Activated CD4-positive, CD25-positive, alpha-beta regulatory T cell treated with anti-CD3 and anti-CD28 coated beads, Interleukin-2, amount 50 U/mL, for 24 hours (primary cell): ENCODE measurements at regions not wholly inside any gene's neighbourhood (a gene's known extent, or its start where the extent isn't known, plus 50 kb on each side); places are given as distances from the start of the nearest gene placed in this dataset.
"Not testable (repeated sequence)": the region's sequence is repeated elsewhere in the genome, so short reads cannot be mapped to it uniquely, and the experiment has no call there.

ENCODE experiments used
- ATAC-seq, 2 donors: fragments of 150-1000 bp; cut with Tn5 transposase; one replicate each; pipeline ENCODE4 v1.10.0; 2021; ENCODE audit warnings: mild to moderate bottlenecking in 1 of 2, moderate library complexity in 1 of 2

DNA sequence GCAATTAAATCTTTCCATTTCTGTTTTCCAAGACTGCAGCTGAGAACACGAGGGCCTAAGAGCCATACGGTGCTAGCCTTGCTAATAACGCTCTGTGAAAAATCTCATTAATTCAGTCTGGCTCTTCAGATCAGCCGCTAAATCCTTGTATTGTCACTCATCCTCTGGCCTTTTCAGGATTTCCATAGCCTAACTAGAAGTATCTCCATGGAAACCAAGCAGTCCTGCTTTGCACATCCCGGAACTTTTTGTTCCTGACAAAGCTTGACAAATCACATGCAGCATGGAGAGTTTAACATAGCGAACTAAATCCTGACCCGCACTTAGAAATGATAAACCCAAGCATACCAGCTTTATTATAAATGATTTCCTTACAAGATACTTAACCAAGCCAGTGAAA lies 383.7 kb downstream of the CD83 start:
- no peak for ATAC-seq

DNA sequence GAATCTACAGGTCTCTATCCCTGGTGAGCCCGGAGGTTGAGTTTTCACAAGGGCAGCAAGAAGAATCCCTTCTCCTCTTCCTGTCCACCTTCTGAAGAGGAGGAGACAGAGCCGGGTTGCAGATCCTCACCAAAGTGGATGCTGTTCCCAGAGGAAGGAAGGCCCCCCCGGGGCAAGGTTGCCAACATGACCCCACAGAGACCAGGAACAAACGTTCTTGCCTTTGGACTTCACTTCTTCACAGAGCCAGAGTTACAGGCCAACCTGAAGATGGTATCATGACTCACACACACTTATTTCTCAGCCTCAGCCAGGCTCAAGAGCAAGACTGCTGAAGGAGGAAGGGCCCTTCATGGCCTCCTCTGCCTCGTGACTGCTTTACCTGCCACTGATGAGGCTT lies 384.3 kb downstream of the CD83 start:
- ATAC-seq: no peak

DNA sequence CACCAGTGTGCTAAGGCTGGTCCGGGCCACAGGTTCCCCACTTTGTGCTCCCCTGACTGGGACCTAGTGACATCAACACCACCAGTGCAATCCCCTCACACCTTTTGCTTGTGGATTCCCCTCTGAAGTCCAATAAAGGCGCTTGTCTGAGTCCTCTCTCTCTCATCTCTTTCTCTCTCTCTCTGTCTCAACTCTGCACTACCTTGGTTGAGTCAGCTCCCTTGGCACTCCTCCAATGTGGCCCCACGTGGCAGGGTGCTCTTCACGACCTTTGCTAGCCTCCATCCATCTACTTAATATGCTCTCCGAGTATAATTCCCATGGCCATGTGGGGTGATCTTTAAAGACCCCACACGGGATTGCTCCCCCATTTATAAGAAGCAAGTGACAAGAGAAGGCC lies 385.0 kb downstream of the CD83 start:
- no peak for ATAC-seq

DNA sequence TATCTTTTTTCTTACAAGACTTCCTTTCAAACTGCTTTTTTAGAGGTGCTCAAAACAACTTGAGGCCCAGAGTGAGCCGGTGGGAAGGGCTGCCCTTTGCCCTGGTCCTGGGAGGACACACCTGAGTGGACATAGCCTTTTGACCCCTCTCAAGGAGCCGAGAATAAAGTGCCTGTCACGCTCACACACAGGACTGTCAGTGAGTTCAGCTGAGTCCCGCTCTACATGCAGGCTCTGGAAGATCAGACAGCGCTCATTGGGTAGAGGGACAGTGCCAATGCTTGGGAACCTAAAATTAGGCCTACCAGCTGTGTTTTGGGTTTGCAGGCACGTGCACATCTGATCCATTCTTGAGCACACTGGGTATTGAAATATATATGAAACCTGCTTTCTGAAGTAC lies 387.8 kb downstream of the CD83 start:
- ATAC-seq: no peak

DNA sequence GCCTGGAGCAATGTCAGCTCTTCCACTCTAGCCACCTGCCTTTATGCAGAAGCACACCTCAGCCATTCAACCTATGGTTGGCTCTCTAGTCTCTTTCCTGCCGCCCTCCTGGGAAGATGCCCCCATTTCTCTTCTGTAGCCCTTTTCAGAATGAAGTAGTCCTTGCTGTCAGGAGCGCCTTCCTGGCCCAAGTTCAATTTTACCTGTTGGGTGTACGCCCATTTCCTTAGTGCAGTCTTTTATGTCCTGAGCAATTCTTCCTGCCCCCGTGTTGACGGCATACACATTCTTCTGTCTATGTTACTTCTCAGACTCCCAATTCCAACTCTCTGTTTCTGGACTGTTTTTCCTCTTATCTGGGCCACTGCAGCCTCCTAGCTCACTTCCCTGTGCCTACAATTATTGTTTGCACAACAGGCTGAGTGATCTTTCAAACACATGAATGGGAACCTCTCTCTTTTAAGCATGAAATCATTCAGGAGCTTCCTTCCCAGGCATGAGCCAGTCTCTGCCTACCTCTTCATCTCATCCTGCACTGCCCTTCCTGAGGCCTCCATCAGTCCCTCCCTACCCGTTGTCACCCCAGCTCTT lies 389.2 kb downstream of the CD83 start:
- ATAC-seq: no peak

DNA sequence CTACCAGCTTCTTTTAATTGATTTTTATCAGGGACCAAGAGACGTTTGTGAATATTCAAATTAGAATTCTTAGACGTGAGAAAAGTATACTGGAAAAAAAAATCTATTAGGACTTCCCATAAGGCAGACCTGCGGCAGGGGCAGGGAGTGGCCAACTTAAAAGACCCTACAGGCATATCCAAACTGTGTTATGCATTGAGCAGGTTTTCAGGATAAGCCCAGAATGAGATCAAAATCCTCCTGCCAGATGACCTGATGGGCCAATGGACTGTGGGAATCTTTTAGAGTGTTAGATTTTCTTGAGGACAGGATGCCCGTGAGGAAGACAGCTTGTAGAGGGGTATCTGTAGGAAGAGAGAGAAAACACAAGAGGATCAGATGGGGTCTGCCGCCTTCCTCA lies 391.5 kb downstream of the CD83 start:
- ATAC-seq: no peak

DNA sequence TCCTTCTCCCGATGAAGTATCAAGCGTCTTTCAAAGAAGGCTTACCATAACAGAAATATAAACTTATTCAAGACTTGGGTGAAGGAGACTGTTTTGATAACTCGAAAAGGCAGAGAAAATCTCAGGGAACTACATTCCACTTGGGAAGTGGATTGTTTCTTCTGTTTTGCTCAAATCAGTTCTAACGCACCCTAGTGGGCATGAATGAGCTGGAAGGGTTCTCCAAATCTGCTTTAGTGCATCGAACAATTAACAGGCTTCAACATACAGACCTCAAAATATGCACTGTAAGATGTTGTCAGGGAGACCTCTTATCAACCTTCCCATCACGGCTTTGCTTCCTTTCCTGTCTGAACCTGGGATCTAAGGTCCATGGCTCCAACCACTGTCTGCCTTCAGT lies 392.5 kb downstream of the CD83 start:
- no peak for ATAC-seq

DNA sequence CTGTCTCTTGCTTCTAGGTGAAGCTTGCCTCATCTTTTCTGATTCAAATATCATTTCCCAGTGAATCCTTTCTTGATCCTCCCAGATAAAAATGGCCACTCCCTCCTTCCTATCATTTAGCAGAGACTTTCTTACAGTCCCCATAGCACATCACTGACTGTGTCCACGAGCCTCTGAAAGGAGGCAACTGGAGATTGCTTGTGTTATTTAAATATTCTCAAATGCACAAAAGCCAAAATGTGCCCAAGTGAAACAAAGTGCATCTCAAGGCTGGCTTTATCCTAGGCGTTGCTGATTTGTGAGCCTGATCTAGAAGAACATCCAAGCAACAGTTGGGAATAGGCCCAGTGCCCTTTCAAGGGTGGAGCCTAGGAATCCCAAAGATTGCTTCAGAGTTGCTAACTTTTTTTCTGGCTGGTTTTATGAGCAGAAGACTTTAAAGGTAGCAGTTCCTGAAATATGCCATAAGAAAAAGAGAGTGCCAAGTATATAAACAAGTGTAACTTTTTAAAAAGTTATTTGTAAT lies 393.6 kb downstream of the CD83 start:
- ATAC-seq: no peak

DNA sequence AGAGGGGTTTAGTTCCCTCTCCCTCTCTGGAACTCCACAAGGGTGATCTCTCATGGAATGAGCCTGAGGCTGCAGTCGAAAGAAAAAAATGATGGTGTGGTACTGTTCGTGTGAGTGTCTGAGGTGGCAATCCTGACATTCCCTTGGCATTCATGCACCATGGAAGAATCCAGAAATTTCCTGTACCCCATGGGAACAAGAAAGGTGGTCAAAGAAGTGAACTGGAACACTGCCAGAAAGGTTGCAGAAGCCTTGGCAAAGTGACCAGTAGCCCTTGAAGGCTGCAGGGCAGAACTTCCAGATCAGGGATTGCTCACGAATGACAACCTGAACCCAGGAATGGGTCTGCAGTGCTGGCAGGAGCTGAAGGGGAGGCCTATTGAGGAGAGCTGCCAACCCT lies 394.7 kb downstream of the CD83 start:
- no peak for ATAC-seq

DNA sequence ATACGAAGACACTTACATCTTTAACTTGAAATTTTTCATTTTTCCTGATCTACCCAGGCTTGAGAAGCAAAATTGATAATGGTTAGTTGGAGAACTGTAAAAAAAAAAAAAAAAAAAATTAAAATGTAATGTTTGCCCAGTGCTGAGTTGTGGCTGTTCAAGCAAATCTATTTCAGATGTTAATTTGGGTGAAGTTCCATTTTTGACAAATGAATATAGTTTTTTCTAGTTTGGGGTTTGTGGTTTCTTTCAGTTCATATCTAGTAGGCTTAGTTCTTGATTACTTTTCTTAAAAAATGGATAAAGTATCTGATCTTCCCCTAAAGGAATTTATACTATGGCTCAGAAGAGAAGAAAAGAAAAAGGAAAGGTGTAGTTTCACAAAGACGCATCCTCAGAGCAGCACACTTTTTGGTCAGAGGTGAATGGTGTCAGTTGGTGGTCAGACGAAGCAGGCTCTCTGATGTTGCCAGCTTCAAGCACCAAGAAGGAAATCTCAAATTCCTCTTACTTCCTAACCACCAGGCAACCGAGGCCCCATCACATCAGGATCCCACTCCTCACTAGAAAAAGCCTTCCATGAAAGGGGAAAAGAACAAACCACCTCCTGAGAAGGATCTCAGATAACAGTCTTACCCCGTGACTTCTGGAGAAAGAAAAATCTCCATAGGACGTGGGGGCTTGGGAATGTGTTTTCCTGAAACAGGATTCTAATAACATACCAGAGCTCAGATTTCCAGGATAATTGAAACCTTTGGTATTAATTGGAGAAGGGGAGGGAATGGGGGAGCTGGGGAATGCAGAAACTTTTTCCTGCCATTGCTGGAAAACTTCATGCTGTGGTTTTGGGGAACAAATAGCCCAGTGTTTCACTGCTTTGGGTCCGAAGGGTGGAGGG lies 396.2 kb downstream of the CD83 start:
- no peak for ATAC-seq

DNA sequence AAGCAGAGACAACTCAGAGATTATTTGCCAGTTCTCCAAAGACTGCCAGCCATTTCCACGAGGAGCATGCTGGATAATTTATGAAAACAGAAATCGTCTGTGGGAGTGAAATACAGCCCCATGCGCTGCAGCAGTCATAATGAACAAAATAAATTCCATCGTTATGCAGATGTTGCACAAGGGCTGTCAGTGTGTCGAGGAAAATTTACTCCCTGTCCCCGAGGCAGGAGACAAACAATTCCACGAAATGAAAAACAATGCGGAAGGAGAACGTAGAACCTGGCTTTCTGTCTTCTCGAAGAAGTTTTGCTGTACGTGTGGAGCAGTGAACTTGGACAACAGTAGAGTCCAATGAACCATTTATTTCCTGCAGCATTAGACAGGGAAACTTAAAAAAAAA lies 399.4 kb downstream of the CD83 start:
- no peak for ATAC-seq

DNA sequence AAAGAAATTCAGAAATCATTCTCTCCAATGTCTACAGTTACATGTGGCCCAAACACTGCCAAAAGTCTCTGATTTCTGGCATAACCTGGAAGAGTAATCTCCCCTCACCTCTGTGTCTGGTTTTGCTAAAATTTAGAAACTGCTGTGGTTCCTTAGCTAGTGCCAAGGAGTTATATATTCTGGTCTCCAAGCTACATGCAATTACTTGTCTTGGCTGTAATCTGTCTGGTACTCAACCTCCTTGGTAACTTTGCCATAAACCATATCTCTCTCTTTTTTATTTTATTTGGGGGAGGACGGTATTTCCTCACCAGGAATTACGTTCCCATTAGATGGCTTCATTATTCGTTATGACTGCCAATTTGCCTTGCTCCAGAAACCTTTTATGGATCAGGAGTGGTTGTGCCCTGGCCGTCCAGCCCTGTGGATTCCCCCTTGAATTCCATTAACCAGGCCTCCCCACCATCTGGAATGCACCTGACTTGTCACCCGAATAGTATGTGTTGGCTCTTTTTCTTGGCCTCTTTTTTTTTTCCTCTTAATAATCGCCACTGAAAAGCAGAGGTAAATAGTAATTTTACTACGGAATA lies 400.0 kb downstream of the CD83 start:
- no peak for ATAC-seq

DNA sequence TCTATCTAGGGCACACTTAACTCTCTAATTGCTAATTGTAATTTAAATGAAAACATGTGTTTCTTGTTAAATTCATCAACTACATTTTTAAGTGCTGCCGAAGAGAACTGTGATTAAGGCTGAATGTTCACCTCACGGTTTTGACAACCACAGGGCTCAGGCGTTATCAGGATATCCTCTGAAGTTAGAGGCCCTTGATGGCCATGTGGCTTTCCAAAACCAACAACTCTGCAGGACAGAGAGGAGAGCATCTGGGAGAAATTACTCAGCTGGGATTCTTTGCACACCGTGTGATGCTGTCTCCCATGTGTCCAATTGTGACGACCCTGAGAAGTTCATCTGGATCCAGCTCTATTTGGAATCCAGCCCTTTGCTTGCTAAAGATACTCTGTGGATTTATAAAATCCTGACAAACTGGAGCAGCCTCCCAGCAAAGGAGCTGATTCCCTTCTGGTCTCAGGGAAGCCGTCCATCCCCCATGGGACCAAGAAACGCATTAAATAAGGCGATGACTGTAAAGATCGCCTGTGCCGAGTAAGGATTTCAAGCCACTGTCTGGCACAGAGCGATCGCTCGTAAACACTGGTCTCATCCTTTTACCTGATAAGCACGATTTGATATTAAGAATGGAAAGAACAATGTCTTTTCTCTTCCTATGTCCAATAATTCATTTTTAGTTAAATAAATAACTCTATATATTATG lies 401.1 kb downstream of the CD83 start:
- no peak for ATAC-seq

DNA sequence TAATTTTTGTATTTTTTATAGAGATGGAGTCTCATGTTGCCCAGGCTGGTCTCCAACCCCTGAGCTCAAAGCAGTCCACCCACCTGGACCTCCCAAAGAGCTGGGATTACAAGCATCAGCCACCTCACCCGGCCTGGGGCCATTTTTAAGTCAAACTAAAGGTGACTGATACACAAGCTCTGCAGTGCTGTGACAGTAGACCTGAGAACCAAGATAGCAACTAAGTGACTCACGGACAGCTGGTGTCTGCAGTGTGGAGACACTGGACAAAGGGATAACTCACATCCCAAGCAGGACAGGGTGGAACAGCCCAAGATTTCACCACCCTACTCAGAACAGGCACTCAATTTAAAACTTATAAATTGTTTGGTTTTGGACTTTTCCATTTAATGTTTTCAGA lies 402.5 kb downstream of the CD83 start:
- no peak for ATAC-seq

DNA sequence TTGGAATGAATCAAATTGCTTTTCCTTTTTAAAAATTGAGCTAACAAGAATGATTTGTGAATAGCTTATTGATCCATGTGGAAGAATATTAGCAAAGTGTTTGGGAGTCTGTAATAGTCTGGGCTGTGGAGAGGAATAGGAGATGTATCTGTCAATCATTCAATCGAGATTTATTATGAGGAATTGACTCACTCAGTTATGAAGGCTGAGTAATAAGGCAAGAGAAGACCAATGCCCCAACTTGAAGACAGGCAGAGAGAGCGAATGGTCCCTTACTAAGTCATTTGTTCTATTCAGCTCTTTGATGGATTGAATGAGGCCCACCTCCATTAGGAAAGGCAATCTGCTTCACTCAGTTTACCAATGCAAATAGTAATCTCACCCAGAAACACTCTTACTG lies 403.0 kb downstream of the CD83 start:
- ATAC-seq: no peak

DNA sequence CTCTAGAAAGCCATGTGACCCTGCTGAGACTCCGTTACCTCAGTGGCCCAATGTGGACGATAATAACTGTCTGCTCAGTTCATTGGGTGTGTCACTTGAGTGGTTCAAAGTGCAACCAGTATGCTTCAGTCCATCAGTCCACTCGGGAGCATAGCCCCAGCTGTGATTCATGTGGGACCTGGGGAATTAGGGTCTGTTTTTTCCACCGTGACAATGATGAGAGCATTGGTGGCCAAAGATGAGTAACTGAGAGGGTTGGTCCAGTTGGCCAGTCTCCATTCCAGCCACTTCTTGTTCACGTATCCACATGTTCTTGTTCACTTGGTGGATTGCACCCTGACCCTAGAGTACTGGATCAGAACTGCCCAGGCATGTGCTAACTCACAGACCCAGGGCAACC lies 403.6 kb downstream of the CD83 start:
- ATAC-seq: no peak

DNA sequence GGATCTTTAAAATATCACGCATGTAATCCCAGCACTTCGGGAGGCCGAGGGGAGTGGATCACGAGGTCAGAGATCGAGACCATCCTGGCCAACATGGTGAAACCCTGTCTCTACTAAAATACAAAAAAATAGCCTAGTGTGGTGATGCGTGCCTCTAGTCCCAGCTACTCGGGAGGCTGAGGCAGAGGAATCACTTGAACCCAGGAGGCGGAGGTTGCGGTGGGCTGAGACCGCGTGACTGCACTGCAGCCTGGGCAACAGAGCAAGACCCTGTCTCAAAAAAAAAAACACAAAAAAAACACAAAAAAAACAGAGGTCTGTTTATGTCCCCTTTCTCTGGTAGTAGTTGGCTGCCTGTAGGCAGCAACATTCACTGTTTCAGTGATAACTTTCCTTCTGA lies 404.3 kb downstream of the CD83 start:
- not testable (repeated sequence) for ATAC-seq

DNA sequence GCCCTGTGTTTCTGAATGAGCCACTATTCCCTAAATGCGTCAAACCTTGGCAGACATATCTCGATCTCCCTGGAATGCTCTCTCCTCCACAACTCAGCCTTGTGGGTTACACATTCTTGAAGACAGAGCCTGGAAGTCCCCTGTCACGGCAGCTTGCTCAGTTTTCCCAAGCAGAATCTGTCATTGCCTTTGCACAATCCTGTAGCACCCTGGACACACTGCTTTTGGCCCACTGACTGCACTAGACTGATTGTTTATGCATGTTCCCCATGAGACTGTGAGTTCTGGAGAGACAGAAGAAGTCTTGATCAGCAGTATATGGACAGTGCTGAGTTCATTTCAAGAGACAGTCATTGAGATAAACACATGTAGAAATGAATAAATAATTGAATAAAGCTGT lies 406.7 kb downstream of the CD83 start:
- ATAC-seq: no peak

DNA sequence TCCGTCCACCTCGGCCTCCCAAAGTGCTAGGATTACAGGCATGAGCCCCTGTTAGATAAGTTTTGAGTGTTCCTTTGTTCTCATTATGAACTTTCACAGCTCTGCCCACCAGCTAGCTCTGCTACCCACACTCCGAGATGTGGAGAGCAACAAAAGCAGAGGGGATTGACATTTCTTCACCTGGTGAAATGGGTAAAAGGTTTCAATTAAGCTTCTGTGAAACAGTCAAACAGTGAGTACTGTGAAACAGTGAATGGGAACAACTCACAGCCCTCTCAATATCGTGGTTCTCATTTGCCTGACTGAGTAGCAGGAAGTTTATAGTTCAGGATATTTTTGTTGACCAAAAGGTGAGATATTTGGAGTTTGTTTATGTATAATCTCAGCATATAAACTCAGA lies 412.8 kb downstream of the CD83 start:
- ATAC-seq: no peak

DNA sequence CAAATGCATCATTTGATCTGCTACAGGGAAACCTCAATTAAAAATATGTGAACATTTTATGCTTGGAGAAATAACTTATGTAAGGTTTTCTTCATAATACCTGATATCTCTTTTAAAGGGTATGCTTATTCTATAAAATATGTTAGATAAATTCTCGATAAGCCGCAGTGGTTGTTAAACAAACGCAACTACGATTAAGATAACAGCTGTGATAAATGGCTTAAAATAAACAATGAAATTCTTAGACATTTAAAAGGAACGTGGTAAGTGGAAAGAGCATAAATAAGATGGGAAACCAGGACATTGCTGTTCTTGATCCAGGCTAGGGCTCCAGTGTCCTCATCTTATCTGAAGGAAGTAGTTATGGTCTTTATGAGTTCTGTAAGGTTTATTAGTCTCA lies 415.9 kb downstream of the CD83 start:
- ATAC-seq: no peak

DNA sequence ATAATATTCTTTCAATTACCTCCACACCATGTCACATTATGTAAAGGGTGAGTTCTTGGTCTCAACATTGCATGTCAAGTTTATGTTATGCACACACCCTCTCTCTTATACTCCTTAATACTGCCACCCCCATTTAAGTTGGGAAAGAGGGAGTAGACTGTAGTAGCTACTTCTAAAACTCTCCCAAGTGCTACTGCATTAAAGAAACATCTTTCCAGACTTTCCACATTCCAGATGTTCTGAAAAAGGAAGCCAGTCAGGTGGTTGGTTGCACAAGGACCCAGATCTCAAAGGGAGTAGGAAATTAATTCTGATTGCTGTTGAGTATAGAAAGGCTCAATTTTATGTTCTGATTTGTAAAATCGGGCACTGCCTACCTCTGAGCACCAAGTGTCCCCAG lies 419.5 kb downstream of the CD83 start:
- ATAC-seq: no peak

DNA sequence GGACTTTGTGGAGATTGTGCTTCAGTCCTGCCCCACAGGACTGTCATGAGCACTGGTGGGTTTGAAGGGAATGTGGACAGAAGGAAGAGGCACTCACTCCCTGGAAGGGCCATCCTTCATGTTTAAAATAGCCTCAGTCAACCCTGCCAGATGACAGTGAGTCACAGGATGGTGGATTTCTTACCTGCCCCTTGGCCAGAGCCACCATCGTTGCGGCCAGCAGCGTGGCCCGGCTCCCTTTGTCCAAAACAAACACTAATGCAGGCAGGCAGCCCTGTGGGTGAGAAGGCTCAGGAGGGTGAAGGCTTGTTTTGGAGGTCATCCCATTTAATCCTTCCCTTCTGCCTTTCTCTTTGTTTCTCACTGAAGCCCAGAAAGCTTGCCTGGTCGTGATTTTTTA lies 422.7 kb downstream of the CD83 start:
- ATAC-seq: no peak

DNA sequence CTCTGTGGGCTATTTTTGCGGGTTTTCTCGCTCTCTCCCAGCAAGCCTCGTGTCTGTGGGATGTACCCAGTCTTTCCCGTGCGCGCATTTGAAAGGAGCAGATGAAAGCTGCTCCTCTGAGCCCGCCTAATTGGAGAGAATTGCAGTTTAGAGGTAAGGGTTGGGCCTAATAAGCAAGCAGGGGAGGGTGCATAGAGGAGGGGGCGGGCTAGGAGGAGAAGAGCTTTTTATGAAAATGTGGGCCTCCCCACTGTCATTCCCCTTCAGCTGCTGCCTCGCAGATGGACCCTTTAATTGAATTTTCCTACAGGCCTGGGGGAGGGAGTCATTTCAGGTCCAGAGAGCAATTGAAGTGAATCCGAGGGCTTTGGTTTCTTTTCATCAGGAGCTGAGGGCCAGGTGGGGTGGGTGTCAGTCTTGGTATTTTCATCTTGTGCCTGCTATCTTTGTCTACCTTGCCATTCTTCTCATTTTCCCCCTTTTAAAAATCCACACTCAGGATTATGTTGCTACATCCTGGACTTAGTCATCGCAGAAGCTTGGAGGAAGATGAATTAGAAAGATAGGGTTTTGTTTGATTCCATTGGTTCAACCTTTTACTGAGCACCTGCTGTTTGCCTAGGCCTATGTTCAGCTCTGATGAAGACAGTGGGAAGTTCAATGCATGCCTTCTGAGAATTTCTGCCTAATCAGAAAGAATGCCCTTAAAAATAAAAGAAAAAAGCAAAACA lies 423.4 kb downstream of the CD83 start:
- ATAC-seq: no peak
